OCI-LY3 (cell line): ENCODE measurements at regions not wholly inside any gene's neighbourhood (a gene's known extent, or its start where the extent isn't known, plus 50 kb on each side); places are given as distances from the start of the nearest gene placed in this dataset.

Experiments used
- H2AFZ ChIP-seq: fragments of 200-600, 300-600 bp; shearing (Covaris generic); 2 replicates; pipeline ENCODE4 v1.6.0; 2014; ENCODE audit warnings: antibody characterized with exemption, low read depth, low read length
- H3K27ac ChIP-seq: fragments of 200-600, 300-600 bp; sonication (generic); 2 replicates; pipeline ENCODE4 v1.5.1; 2014; ENCODE audit warnings: mild to moderate bottlenecking, low read length, moderate library complexity, mixed read lengths
- H3K27me3 ChIP-seq: fragments of 200-600, 300-600 bp; sonication (generic); 2 replicates; pipeline ENCODE4 v1.6.1; 2014; ENCODE audit warnings: low read depth, low read length, mixed read lengths
- H3K36me3 ChIP-seq: fragments of 200-600, 300-600 bp; sonication (generic); replicated peaks from 2 replicates; pipeline ENCODE3; 2014; ENCODE audit warnings: low read depth, low read length, mixed read lengths
- H3K4me1 ChIP-seq: fragments of 300-600, 200-600 bp; sonication (generic); 2 replicates; pipeline ENCODE4 v1.6.1; 2014; ENCODE audit warnings: low read length, mixed read lengths
- H3K4me2 ChIP-seq: fragments of 200-600, 300-600 bp; sonication (generic); 2 replicates; pipeline ENCODE4 v1.6.1; 2014; ENCODE audit warnings: low read length, mixed read lengths
- H3K4me3 ChIP-seq: fragments of 300-600, 200-600 bp; sonication (generic); 2 replicates; pipeline ENCODE4 v1.5.1; 2014; ENCODE audit warnings: antibody characterized with exemption, mild to moderate bottlenecking, low read length, moderate library complexity
- H3K79me2 ChIP-seq: fragments of 300-600, 200-600 bp; shearing (Covaris generic); 2 replicates; pipeline ENCODE4 v1.6.1; 2014; ENCODE audit warnings: mild to moderate bottlenecking, low read length, mixed read lengths
- H3K9ac ChIP-seq: fragments of 300-600, 200-600 bp; shearing (Covaris generic); 2 replicates; pipeline ENCODE4 v1.6.0; 2014; ENCODE audit warnings: mild to moderate bottlenecking, low read length, moderate library complexity
- H3K9me3 ChIP-seq: fragments of 200-600, 300-600 bp; shearing (Covaris generic); 2 replicates; pipeline ENCODE4 v1.6.1; 2014; ENCODE audit warnings: low read length, mixed read lengths; ENCODE audit not compliant: insufficient read depth
- H4K20me1 ChIP-seq: fragments of 200-600, 300-600 bp; sonication (generic); 2 replicates; pipeline ENCODE4 v1.6.1; 2016; ENCODE audit warnings: low read length, mixed read lengths; ENCODE audit not compliant: insufficient read depth
- CTCF ChIP-seq: fragments of 200-600, 300-600 bp; sonication (generic); IDR thresholded peaks from 2 replicates; pipeline ENCODE4 v1.5.1; 2014; ENCODE audit warnings: antibody characterized with exemption, low read length, low read depth
- EZH2phosphoT487 ChIP-seq: fragments of 200-600 bp; shearing (Covaris generic); IDR thresholded peaks from 2 replicates; pipeline ENCODE4 v1.6.1; 2018; ENCODE audit warnings: antibody characterized with exemption, mixed run types, low read depth

DNA sequence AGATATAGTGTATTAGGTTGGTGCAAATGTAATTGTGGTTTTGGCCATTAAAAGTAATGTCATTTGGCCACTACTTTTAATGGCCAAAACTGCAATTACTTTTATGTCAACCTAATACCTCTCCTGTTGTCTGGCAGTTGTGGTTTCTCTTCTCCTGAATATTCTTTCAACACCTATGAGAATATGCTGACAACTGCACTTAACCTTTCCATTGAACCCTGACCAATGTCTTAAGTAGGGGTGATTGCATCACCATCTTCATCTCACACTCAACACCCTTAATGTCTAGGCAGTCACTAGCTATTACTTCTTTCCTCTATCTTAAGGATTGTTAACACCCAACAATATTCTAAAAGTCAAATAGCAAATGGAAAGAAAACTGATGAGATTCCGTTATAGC is 200.5 kb upstream of the HSF2 start:
- H3K4me3 ChIP-seq: no peak overlapping the region
- no peak overlapping the region for H3K9ac ChIP-seq
- no peak overlapping the region for H3K27ac ChIP-seq
- no peak overlapping the region for H3K4me2 ChIP-seq
- H3K36me3 ChIP-seq: no peaks in the 10 kb centered on the region
- H3K9me3 ChIP-seq: no peaks in the 10 kb centered on the region
- H2AFZ ChIP-seq: no peak overlapping the region
- H3K4me1 ChIP-seq: no peaks in the 10 kb centered on the region
- H3K79me2 ChIP-seq: no peaks in the 10 kb centered on the region
- TF ChIP-seq EZH2phosphoT487 (no peak), CTCF (no peak)
- no peaks in the 10 kb centered on the region for H3K27me3 ChIP-seq
- no peaks in the 10 kb centered on the region for H4K20me1 ChIP-seq

DNA sequence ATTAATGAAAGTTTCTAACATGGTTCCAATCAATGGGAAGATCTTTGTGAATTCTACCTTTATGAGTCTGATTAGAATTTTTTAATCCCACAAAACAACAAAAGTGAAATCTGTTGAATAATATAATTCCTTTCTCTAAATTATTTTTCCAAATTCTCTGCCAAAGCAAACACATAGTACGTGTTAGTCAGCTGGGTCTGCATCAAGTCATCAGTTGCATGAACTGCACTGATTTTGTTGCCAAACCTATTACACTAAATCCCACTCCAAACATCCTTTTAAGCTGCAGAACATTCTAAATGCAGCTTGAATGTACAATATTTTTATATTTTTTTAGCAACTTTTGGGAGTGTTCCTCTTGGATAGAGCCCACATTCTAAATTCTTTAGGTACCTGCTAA is 199.0 kb upstream of the HSF2 start:
- Histone ChIP-seq H4K20me1 (no peaks in the 10 kb centered on the region), H3K36me3 (no peaks in the 10 kb centered on the region), H3K79me2 (no peaks in the 10 kb centered on the region), H3K4me1 (no peaks in the 10 kb centered on the region), H2AFZ (no peak overlapping the region), H3K4me3 (no peak overlapping the region), H3K9ac (no peak overlapping the region), H3K4me2 (no peak overlapping the region), H3K9me3 (no peaks in the 10 kb centered on the region), H3K27ac (no peak overlapping the region), H3K27me3 (no peaks in the 10 kb centered on the region)
- TF ChIP-seq EZH2phosphoT487: no peak
- TF ChIP-seq CTCF: no peak

- H3K9ac ChIP-seq: no peak overlapping the region
- H3K36me3 ChIP-seq: no peaks in the 10 kb centered on the region
- no peaks in the 10 kb centered on the region for H3K27me3 ChIP-seq
- no peak overlapping the region for H3K27ac ChIP-seq
- no peak for TF ChIP-seq CTCF
- H3K4me1 ChIP-seq: no peaks in the 10 kb centered on the region
- H3K4me2 ChIP-seq: no peak overlapping the region
- H2AFZ ChIP-seq: no peak overlapping the region
- no peaks in the 10 kb centered on the region for H3K9me3 ChIP-seq
- no peaks in the 10 kb centered on the region for H3K79me2 ChIP-seq
- no peak overlapping the region for H3K4me3 ChIP-seq
- no peaks in the 10 kb centered on the region for H4K20me1 ChIP-seq
Measured at GRCh38 chr6:122202576-122203137, 196.8 kb upstream of the HSF2 start.

- Histone ChIP-seq H3K9me3 (no peaks in the 10 kb centered on the region), H3K4me1 (no peaks in the 10 kb centered on the region), H2AFZ (no peak overlapping the region), H4K20me1 (no peaks in the 10 kb centered on the region), H3K27ac (no peak overlapping the region), H3K4me3 (no peak overlapping the region), H3K27me3 (no peaks in the 10 kb centered on the region), H3K9ac (no peak overlapping the region), H3K4me2 (no peak overlapping the region), H3K79me2 (no peaks in the 10 kb centered on the region), H3K36me3 (no peaks in the 10 kb centered on the region)
- TF ChIP-seq EZH2phosphoT487 (no peak), CTCF (no peak)
Measured at GRCh38 chr6:122207061-122207460, 192.4 kb upstream of the HSF2 start.
